ENCODE measurements at regions not wholly inside any gene's neighbourhood (a gene's known extent, or its start where the extent isn't known, plus 50 kb on each side); places are given as distances from the start of the nearest gene placed in this dataset.

GRCh38 chr2:467892-468647 is 180.2 kb upstream of the ALKAL2 start:
- no peak for TF ChIP-seq POLR2AphosphoS5 (IDR thresholded peaks at IDR 0.05; ENCODE audit: low read depth, low read length)
- no peak for TF ChIP-seq REST (IDR thresholded peaks at IDR 0.05; ENCODE audit: insufficient read depth in 1 of 2, low read depth in 2 of 2, low read length in 2 of 2)

Data from PFSK-1 (cell line).